OCI-LY1 (cell line): ENCODE measurements at regions not wholly inside any gene's neighbourhood (a gene's known extent, or its start where the extent isn't known, plus 50 kb on each side); places are given as distances from the start of the nearest gene placed in this dataset.

Experiments used
- H2AFZ ChIP-seq: fragments of 200-600 bp; sonication (generic), shearing (Covaris generic); 2 replicates; pipeline ENCODE4 v1.6.0; 2014; ENCODE audit warnings: antibody characterized with exemption, mild to moderate bottlenecking, low read length
- H3F3A ChIP-seq: fragments of 200-600 bp; sonication (generic), shearing (Covaris generic); 2 replicates; pipeline ENCODE4 v1.6.0; 2014; ENCODE audit warnings: mild to moderate bottlenecking, antibody characterized with exemption, low read length, moderate library complexity; ENCODE audit not compliant: insufficient read depth
- H3K27ac ChIP-seq: fragments of 200-600 bp; sonication (generic); 2 replicates; pipeline ENCODE4 v1.5.1; 2014; ENCODE audit warnings: low read length, mixed run types, mild to moderate bottlenecking, low read depth; ENCODE audit not compliant: poor library complexity, severe bottlenecking
- H3K27me3 ChIP-seq: fragments of 200-600 bp; sonication (generic); 2 replicates; pipeline ENCODE4 v1.6.0; 2014; ENCODE audit warnings: antibody characterized with exemption, mild to moderate bottlenecking, low read length, moderate library complexity; ENCODE audit not compliant: insufficient read depth
- H3K36me3 ChIP-seq: fragments of 200-600 bp; sonication (generic); 2 replicates; pipeline ENCODE4 v1.6.1; 2014; ENCODE audit warnings: mild to moderate bottlenecking, antibody characterized with exemption, low read length, moderate library complexity, mixed read lengths; ENCODE audit not compliant: insufficient read depth
- H3K4me1 ChIP-seq: fragments of 200-600 bp; sonication (generic); 2 replicates; pipeline ENCODE4 v1.5.1; 2014; ENCODE audit warnings: mild to moderate bottlenecking, low read length, moderate library complexity; ENCODE audit not compliant: insufficient read depth, severe bottlenecking
- H3K4me2 ChIP-seq: fragments of 200-600 bp; sonication (generic), shearing (Covaris generic); 2 replicates; pipeline ENCODE4 v1.6.1; 2014; ENCODE audit warnings: low read length
- H3K4me3 ChIP-seq: fragments of 200-600 bp; sonication (generic); 2 replicates; pipeline ENCODE4 v1.5.1; 2014; ENCODE audit warnings: low read length, low read depth, mild to moderate bottlenecking, mixed read lengths; ENCODE audit not compliant: poor library complexity, severe bottlenecking
- H3K79me2 ChIP-seq: fragments of 200-600 bp; shearing (Covaris generic); 2 replicates; pipeline ENCODE4 v1.6.1; 2016; ENCODE audit warnings: mixed run types, low read length, mixed read lengths; ENCODE audit not compliant: insufficient read depth
- H3K9ac ChIP-seq: fragments of 200-600 bp; sonication (generic), shearing (Covaris generic); 2 replicates; pipeline ENCODE4 v1.6.1; 2014; ENCODE audit warnings: mild to moderate bottlenecking, low read length, mixed read lengths
- H3K9me2 ChIP-seq: fragments of 200-600 bp; sonication (generic), shearing (Covaris generic); 2 replicates; pipeline ENCODE4 v1.6.1; 2014; ENCODE audit warnings: low read depth, mild to moderate bottlenecking, low read length, mixed read lengths
- H3K9me3 ChIP-seq: fragments of 200-600 bp; shearing (Covaris generic); 2 replicates; pipeline ENCODE4 v1.6.1; 2014; ENCODE audit warnings: low read length, mixed read lengths
- H4K20me1 ChIP-seq: fragments of 200-600 bp; sonication (generic), shearing (Covaris generic); 2 replicates; pipeline ENCODE4 v1.6.0; 2016; ENCODE audit warnings: mild to moderate bottlenecking, low read length; ENCODE audit not compliant: insufficient read depth
- EZH2 ChIP-seq: fragments of 200-600 bp; sonication (generic), shearing (Covaris generic); IDR thresholded peaks from 2 replicates; pipeline ENCODE4 v1.8.0; 2017; ENCODE audit warnings: borderline replicate concordance, mixed run types, mild to moderate bottlenecking, antibody characterized with exemption, low read length, moderate library complexity, mixed read lengths
- TF ChIP-seq, protein P1 (sequence below): fragments of 200-600 bp; sonication (generic), shearing (Covaris generic); IDR thresholded peaks from 2 replicates; pipeline ENCODE4 v1.5.1; 2017; ENCODE audit warnings: mild to moderate bottlenecking, antibody characterized with exemption, low read length, moderate library complexity, mixed read lengths

DNA sequence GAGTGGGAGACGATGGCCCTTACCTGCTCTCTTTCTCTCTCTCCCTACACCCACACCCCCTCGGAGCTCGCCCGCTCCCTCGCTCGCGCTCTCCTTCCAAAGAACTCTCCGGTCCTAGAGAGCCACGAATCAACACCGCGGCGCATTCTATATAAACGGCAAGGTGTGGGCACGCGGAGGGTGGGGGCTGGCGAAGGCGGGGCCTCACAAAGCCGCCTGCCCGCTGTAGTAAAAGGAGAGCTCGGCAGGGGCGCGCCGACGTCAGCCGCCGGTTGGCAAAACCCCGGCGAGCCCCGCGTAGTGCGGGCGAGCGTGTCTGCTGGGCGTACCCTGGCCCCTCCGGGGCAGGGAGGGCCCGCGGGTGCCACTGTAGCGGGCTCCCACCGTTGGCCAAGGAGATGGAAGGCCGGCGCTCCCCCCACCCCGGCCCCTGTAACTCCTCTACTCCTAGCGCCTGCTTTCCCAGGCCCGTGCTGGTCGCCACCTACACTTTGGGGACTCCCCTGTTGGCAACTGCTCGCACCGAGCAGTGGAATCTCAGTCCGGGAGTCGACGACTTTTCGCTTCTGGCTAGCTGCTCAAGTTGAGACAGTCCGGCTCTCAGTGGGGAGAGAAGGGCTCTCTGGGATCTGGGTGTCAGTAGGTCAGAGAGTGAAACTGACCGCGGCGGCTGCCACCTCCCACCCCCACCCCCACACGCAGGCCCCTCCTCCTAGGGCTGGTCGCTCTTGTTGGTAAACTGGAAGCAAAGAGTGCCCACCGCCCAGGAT lies 325.5 kb upstream of the F9 start:
- Histone ChIP-seq H3K4me3 (no peak overlapping the region), H3K36me3 (no peaks in the 10 kb centered on the region)
- TF ChIP-seq, protein P1, sequence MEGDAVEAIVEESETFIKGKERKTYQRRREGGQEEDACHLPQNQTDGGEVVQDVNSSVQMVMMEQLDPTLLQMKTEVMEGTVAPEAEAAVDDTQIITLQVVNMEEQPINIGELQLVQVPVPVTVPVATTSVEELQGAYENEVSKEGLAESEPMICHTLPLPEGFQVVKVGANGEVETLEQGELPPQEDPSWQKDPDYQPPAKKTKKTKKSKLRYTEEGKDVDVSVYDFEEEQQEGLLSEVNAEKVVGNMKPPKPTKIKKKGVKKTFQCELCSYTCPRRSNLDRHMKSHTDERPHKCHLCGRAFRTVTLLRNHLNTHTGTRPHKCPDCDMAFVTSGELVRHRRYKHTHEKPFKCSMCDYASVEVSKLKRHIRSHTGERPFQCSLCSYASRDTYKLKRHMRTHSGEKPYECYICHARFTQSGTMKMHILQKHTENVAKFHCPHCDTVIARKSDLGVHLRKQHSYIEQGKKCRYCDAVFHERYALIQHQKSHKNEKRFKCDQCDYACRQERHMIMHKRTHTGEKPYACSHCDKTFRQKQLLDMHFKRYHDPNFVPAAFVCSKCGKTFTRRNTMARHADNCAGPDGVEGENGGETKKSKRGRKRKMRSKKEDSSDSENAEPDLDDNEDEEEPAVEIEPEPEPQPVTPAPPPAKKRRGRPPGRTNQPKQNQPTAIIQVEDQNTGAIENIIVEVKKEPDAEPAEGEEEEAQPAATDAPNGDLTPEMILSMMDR: no peak
- TF ChIP-seq EZH2: no peak

DNA sequence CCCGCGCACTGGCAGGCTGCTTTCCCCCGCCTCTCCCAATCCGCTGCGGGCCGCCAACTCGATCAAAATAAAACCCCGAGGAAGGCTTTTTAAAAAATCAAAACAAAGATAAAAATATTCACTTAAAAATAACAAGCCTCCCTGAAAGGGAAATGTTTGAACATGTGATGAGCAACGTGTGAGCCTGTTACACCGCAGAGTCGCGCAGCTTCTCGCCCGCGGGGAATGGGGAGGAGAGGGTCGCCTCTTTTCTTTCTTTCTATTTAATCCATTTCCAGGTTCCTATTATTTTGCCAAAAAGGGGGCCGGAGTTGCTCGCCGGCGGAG lies 326.0 kb upstream of the F9 start:
- no peaks in the 10 kb centered on the region for H3F3A ChIP-seq

More for the DNA sequence above, 325.5 kb upstream of the F9 start:
- H3K27me3 ChIP-seq: no peaks in the 10 kb centered on the region
- no peak overlapping the region for H3K9ac ChIP-seq
- no peaks in the 10 kb centered on the region for H3K9me2 ChIP-seq
- H3K4me1 ChIP-seq: no peaks in the 10 kb centered on the region
- no peak overlapping the region for H3K27ac ChIP-seq
- H4K20me1 ChIP-seq: no peaks in the 10 kb centered on the region
- H3F3A ChIP-seq: no peaks in the 10 kb centered on the region
- H3K79me2 ChIP-seq: no peaks in the 10 kb centered on the region
- H2AFZ ChIP-seq: no peak overlapping the region
- H3K9me3 ChIP-seq: no peaks in the 10 kb centered on the region
- H3K4me2 ChIP-seq: no peak overlapping the region

DNA sequence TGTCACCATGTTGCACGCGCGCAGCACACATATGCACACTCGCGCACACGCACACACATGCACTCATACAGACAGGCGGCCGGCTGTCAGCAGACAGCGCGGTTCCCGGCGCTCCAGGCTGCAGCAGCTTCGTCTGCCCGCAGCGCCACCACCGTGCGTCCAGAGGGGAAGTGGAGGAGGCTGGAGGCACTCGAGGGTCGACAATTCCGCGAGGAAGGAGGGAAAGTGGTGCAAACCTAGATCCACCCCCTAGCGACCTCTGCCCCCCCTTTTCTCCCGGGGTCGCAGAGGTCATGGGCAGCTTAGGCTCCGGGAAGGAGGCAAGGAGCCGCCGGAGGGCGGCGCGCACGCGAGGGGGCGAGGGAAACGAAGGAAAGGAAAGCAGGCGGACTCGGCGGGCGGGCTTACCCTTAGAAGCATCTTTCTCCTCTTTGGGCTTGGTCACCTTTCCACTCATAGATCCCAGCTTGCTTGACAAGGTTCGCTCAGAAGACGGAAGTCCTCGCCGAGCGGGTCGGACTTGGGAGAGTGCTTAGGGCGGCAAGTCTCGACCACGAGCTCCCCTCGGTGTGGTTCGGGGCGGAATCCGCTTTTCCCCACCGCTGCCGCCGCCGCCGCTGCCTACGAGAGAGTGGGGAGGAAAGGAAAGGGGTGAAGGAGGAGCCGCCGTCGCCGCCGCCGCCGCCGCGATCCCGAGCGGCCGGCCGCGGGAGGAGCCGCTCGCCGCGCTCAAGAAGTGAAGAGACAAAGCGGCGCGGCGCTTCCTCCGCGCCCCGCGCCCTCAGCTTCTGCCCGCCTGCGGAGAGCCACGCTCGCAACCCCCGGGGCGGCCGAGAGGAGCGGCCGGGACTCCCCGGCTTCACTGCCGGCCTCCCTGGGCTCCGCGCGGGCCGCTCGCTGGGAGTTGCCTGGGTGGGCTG lies 326.6 kb upstream of the F9 start:
- Histone ChIP-seq H3K79me2 (no peaks in the 10 kb centered on the region), H3K36me3 (no peaks in the 10 kb centered on the region), H3K4me2 (no peak overlapping the region), H4K20me1 (no peaks in the 10 kb centered on the region), H3K9me2 (no peaks in the 10 kb centered on the region), H3K9me3 (no peaks in the 10 kb centered on the region), H3F3A (no peaks in the 10 kb centered on the region), H3K27ac (no peak overlapping the region), H3K4me1 (no peaks in the 10 kb centered on the region), H3K27me3 (no peaks in the 10 kb centered on the region), H3K9ac (no peak overlapping the region), H2AFZ (no peak overlapping the region), H3K4me3 (no peak overlapping the region)
- TF ChIP-seq EZH2: no peak
- TF ChIP-seq, protein P1: no peak

More for the DNA sequence above, 326.0 kb upstream of the F9 start:
- Histone ChIP-seq H3K9me2 (no peaks in the 10 kb centered on the region), H3K4me1 (no peaks in the 10 kb centered on the region), H3K4me3 (no peak overlapping the region), H3K9ac (no peak overlapping the region), H3K79me2 (no peaks in the 10 kb centered on the region), H3K4me2 (no peak overlapping the region), H3K27ac (no peak overlapping the region), H2AFZ (no peak overlapping the region), H3K27me3 (no peaks in the 10 kb centered on the region), H3K9me3 (no peaks in the 10 kb centered on the region), H3K36me3 (no peaks in the 10 kb centered on the region), H4K20me1 (no peaks in the 10 kb centered on the region)
- TF ChIP-seq, protein P1: no peak
- no peak for TF ChIP-seq EZH2
